ENCODE measurements at regions not wholly inside any gene's neighbourhood (a gene's known extent, or its start where the extent isn't known, plus 50 kb on each side); places are given as distances from the start of the nearest gene placed in this dataset.
"Not testable (repeated sequence)": the region's sequence is repeated elsewhere in the genome, so short reads cannot be mapped to it uniquely, and the experiment has no call there.

DNA sequence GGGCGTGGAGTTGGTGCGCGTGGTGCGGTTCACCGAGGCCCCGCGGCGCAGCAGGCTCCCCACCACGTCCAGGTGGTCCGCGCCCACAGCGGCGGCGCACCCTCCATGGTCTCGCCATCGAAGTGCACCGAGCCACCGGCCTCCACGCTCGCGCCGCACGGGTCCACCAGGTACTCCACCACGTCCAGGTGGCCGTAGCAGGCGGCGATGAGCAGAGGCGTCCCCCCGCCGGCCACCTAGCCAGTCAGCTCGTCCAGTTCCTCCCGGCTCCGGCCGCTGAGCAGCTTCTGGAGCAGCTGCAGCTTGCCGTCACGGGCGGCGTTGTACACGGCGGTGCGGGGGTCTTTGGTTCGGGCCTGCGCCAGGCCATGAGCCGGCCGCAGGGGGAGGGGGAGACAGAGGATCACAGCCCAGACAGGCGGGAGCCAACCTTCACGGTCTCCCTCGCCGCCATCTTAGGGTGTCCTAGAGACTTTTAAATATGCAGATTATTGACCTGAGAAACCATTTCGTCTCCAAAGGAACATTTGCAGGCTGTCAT, 149.8 kb downstream of the POTEC start:
- H3K36me3 Mint-ChIP-seq (ENCODE audit: insufficient read depth); H3K4me1 Mint-ChIP-seq (ENCODE audit: low read depth); H3K27me3 Mint-ChIP-seq; DNase-seq (ENCODE audit: low spot score, unreplicated experiment); H3K4me3 Mint-ChIP-seq (ENCODE audit: low read depth); H3K27ac Mint-ChIP-seq: not testable (repeated sequence)
- H3K9me3 Mint-ChIP-seq (ENCODE audit: low read depth), result peaks cover 25% of the 10 kb centered on the region

- H3K4me1 Mint-ChIP-seq (ENCODE audit: low read depth); H3K4me3 Mint-ChIP-seq (ENCODE audit: low read depth); H3K36me3 Mint-ChIP-seq (ENCODE audit: insufficient read depth); H3K27ac Mint-ChIP-seq; DNase-seq (ENCODE audit: low spot score, unreplicated experiment); H3K27me3 Mint-ChIP-seq: not testable (repeated sequence)
- H3K9me3 Mint-ChIP-seq (ENCODE audit: low read depth), result peaks cover 19% of the 10 kb centered on the region
Measured at GRCh38 chr18:14392604-14393003, 150.8 kb downstream of the POTEC start.

DNA sequence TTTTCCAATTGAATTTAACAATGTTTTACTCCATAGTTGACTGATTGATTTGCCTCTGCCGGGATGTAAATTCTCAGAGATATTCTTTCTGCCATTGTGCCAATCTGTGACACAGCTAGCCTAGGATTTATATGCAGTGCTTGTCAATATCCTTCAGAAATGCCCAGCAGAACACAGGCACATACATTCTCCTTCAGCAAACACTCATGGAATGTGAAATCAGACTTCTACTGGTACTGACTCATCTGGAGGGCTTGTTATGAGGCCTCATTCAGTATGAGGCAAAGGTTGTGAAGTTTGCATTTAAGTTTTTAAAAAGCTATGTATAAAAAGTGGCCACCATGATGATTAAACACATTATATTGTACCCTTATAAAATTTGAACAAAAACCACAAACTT, 158.4 kb downstream of the POTEC start:
- H3K4me1 Mint-ChIP-seq (ENCODE audit: low read depth); H3K36me3 Mint-ChIP-seq (ENCODE audit: insufficient read depth); H3K27ac Mint-ChIP-seq; H3K27me3 Mint-ChIP-seq; DNase-seq (ENCODE audit: low spot score, unreplicated experiment); H3K4me3 Mint-ChIP-seq (ENCODE audit: low read depth); H3K9me3 Mint-ChIP-seq (ENCODE audit: low read depth): not testable (repeated sequence)

DNA sequence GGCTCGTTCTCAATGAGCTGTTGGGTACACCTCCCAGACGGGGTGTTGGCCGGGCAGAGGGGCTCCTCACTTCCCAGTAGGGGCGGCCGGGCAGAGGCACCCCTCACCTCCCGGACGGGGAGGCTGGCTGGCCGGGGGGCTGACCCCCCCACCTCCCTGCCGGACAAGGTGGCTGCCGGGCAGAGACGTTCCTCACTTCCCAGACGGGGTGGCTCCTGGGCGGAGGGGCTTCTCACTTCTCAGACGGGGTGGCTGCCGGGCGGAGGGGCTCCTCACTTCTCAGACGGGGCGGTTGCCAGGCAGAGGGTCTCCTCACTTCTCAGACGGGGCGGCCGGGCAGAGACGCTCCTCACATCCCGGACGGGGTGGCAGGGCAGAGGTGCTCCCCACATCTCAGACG, 160.7 kb downstream of the POTEC start:
- H3K4me1 Mint-ChIP-seq (ENCODE audit: low read depth); H3K36me3 Mint-ChIP-seq (ENCODE audit: insufficient read depth); DNase-seq (ENCODE audit: low spot score, unreplicated experiment); H3K9me3 Mint-ChIP-seq (ENCODE audit: low read depth); H3K27ac Mint-ChIP-seq; H3K4me3 Mint-ChIP-seq (ENCODE audit: low read depth); H3K27me3 Mint-ChIP-seq: not testable (repeated sequence)

DNA sequence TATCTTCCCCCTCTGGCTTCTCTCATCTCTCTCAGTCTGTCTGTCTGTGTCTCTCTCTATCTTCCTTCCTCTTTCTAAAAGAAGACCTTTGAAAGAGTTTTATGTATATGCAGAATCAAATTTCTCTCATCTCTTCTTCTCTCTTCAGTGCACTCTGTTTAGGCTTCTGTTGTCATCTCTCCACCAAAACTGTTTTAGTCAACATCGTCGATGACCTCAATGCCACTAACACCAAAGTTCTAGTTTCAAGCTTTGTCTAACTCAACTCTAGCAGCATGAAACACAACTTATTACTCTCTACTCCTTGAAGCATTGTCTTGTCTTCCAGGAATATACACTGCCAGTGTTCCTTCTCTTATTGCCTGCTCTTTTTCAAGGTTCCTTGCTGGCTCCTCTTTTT, 163.9 kb downstream of the POTEC start:
- H3K4me1 Mint-ChIP-seq (ENCODE audit: low read depth); H3K27me3 Mint-ChIP-seq; DNase-seq (ENCODE audit: low spot score, unreplicated experiment); H3K27ac Mint-ChIP-seq; H3K4me3 Mint-ChIP-seq (ENCODE audit: low read depth); H3K36me3 Mint-ChIP-seq (ENCODE audit: insufficient read depth): not testable (repeated sequence)
- H3K9me3 Mint-ChIP-seq (ENCODE audit: low read depth), result peaks cover 17% of the 10 kb centered on the region

GRCh38 chr18:14378376-14378775, 165.0 kb downstream of the POTEC start:
- not testable (repeated sequence) for H3K27ac Mint-ChIP-seq; H3K36me3 Mint-ChIP-seq (ENCODE audit: insufficient read depth); H3K4me1 Mint-ChIP-seq (ENCODE audit: low read depth); H3K4me3 Mint-ChIP-seq (ENCODE audit: low read depth); H3K27me3 Mint-ChIP-seq; DNase-seq (ENCODE audit: low spot score, unreplicated experiment)
- H3K9me3 Mint-ChIP-seq (ENCODE audit: low read depth), result peaks cover 17% of the 10 kb centered on the region

GRCh38 chr18:14361346-14361745, 182.1 kb downstream of the POTEC start:
- not testable (repeated sequence) for DNase-seq (ENCODE audit: low spot score, unreplicated experiment); H3K4me1 Mint-ChIP-seq (ENCODE audit: low read depth); H3K4me3 Mint-ChIP-seq (ENCODE audit: low read depth); H3K36me3 Mint-ChIP-seq (ENCODE audit: insufficient read depth); H3K27ac Mint-ChIP-seq; H3K27me3 Mint-ChIP-seq
- H3K9me3 Mint-ChIP-seq (ENCODE audit: low read depth), result peaks cover 20% of the 10 kb centered on the region

GRCh38 chr18:14357553-14358297, 185.7 kb downstream of the POTEC start:
- H3K4me3 Mint-ChIP-seq (ENCODE audit: low read depth); H3K27ac Mint-ChIP-seq; H3K36me3 Mint-ChIP-seq (ENCODE audit: insufficient read depth); H3K27me3 Mint-ChIP-seq; H3K4me1 Mint-ChIP-seq (ENCODE audit: low read depth); DNase-seq (ENCODE audit: low spot score, unreplicated experiment): not testable (repeated sequence)
- H3K9me3 Mint-ChIP-seq (ENCODE audit: low read depth), result peaks cover 37% of the 10 kb centered on the region

DNA sequence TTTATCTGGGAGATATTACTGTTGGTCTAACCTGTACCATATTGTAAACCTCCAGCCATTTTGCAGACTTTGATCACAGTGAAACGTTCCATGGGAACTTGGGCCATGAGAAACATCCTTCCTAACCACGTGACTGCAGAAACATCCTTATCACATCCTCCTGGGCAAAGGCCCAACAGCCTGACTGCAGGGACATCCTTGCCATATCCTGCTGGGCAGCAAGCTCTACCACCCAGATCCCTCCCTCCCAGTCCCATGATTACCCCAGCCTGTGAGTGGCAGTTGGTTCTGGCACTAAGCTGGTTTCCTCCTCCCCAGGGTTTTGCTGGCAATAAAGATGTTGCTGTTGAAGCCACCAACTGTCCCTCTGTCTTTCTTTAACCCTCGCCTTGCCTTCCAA, 201.2 kb downstream of the POTEC start:
- peaks cover 20% of the 10 kb centered on the region for H3K9me3 Mint-ChIP-seq (ENCODE audit: low read depth)
- H3K36me3 Mint-ChIP-seq (ENCODE audit: insufficient read depth); H3K27me3 Mint-ChIP-seq: not testable (repeated sequence)

DNA sequence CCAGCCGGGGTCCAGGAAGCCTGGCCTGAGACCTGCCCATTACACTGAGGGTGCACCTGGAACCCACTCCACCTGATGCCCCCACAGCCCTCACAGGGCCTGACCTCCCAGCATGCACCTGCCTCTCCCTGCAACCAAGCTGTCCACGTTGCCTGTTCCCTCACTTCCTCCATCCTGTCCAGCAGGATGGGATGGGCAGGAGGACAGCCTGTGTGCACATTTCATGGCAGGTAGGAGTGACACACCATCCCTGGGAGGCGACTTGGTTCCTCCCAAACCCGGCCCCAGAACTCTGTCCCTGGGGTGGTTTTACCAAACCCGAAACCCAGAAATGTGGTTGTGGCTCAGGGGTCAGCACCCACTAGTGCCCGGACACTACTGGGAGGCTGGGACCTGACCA, 203.8 kb upstream of the ZNF519 start:
- H3K4me3 Mint-ChIP-seq (ENCODE audit: low read depth); H3K27ac Mint-ChIP-seq; H3K36me3 Mint-ChIP-seq (ENCODE audit: insufficient read depth); H3K4me1 Mint-ChIP-seq (ENCODE audit: low read depth); H3K27me3 Mint-ChIP-seq; DNase-seq (ENCODE audit: low spot score, unreplicated experiment): not testable (repeated sequence)
- H3K9me3 Mint-ChIP-seq (ENCODE audit: low read depth), result peaks cover 33% of the 10 kb centered on the region

More for the DNA sequence above, 201.2 kb downstream of the POTEC start:
- not testable (repeated sequence) for DNase-seq (ENCODE audit: low spot score, unreplicated experiment); H3K4me1 Mint-ChIP-seq (ENCODE audit: low read depth); H3K4me3 Mint-ChIP-seq (ENCODE audit: low read depth); H3K27ac Mint-ChIP-seq

- not testable (repeated sequence) for H3K27me3 Mint-ChIP-seq; H3K36me3 Mint-ChIP-seq (ENCODE audit: insufficient read depth); H3K27ac Mint-ChIP-seq; H3K4me3 Mint-ChIP-seq (ENCODE audit: low read depth); H3K4me1 Mint-ChIP-seq (ENCODE audit: low read depth); DNase-seq (ENCODE audit: low spot score, unreplicated experiment)
- H3K9me3 Mint-ChIP-seq (ENCODE audit: low read depth), result peaks cover 64% of the 10 kb centered on the region
Measured at GRCh38 chr18:14321217-14321616, 189.0 kb upstream of the ZNF519 start.

- not testable (repeated sequence) for DNase-seq (ENCODE audit: low spot score, unreplicated experiment); H3K36me3 Mint-ChIP-seq (ENCODE audit: insufficient read depth); H3K27me3 Mint-ChIP-seq; H3K4me1 Mint-ChIP-seq (ENCODE audit: low read depth); H3K27ac Mint-ChIP-seq; H3K4me3 Mint-ChIP-seq (ENCODE audit: low read depth)
- H3K9me3 Mint-ChIP-seq (ENCODE audit: low read depth), result peaks cover 41% of the 10 kb centered on the region
Measured at GRCh38 chr18:14301255-14301654, 169.0 kb upstream of the ZNF519 start.

GRCh38 chr18:14295081-14295480, 162.8 kb upstream of the ZNF519 start:
- H3K27me3 Mint-ChIP-seq; H3K4me3 Mint-ChIP-seq (ENCODE audit: low read depth); H3K27ac Mint-ChIP-seq; DNase-seq (ENCODE audit: low spot score, unreplicated experiment); H3K36me3 Mint-ChIP-seq (ENCODE audit: insufficient read depth); H3K4me1 Mint-ChIP-seq (ENCODE audit: low read depth): not testable (repeated sequence)
- H3K9me3 Mint-ChIP-seq (ENCODE audit: low read depth), result peaks cover 11% of the 10 kb centered on the region
